ENCODE measurements at regions not wholly inside any gene's neighbourhood (a gene's known extent, or its start where the extent isn't known, plus 50 kb on each side); places are given as distances from the start of the nearest gene placed in this dataset.

GRCh38 chr10:31624611-31625010 is 304.0 kb downstream of the ARHGAP12 start:
- DNase-seq: no peak

DNA sequence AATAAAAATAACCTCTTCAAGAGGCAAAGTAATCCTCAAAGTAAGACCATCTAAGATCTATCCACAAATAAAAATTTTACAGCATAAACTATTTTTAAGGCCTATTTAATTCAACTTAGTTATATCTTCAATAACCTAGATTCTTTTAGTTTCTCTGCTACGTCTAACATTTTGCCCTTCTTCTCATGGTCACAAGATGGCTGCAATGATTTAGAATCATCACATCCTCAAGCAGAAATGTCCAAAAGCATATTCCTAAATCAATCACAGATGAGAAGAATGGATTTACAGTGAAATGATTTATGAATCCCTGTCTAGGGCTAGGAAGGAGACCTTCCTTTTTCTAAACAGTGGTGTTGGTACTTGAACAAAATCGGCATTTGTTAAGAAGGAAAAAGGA is 304.7 kb downstream of the ARHGAP12 start:
- Histone ChIP-seq H3K27me3 (ENCODE audit: low read depth) (no peaks in the 10 kb centered on the region), H3K36me3 (no peaks in the 10 kb centered on the region), H3K4me1 (peaks cover 24% of the 10 kb centered on the region), H3K4me3 (no peak overlapping the region), H3K27ac (no peak overlapping the region), H3K9me3 (peaks cover 7% of the 10 kb centered on the region)
- no peak for DNase-seq
- no peak for ATAC-seq
- intact Hi-C loops (cut with DNase I): no loop called here
- no peak for TF ChIP-seq CTCF (IDR thresholded peaks at IDR 0.05)

More at GRCh38 chr10:31624611-31625010, 304.0 kb downstream of the ARHGAP12 start:
- H3K9me3 ChIP-seq: peaks cover 7% of the 10 kb centered on the region
- no peak overlapping the region for H3K27ac ChIP-seq
- H3K36me3 ChIP-seq: no peaks in the 10 kb centered on the region
- no peaks in the 10 kb centered on the region for H3K27me3 ChIP-seq (ENCODE audit: low read depth)
- ATAC-seq: no peak
- TF ChIP-seq CTCF (IDR thresholded peaks at IDR 0.05): no peak
- H3K4me1 ChIP-seq: peaks cover 18% of the 10 kb centered on the region
- H3K4me3 ChIP-seq: no peak overlapping the region
- intact Hi-C loops (cut with DNase I): no loop called here

GRCh38 chr10:31623466-31623865 is 304.4 kb downstream of the ZEB1 start:
- DNase-seq: no peak
- TF ChIP-seq CTCF (IDR thresholded peaks at IDR 0.05): no peak
- no peak for ATAC-seq

DNA sequence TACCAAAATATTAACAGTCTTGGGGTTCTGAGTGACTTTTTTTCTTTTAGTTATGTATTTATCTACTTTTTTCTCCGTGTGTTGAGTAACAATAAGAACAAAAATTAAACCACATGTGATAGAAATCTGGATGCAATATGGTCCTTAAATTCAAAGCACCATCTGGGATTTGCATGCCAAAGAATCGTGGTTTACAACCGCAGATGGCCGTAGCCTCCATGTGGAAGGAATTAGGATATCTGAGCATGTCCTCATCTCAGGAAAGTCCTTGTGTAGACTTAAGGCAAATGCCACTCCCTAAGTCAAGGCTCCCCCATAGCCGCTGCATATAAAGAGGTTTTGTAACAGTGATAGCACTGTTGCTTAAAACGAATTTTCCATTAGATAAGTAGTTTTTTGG is 304.0 kb downstream of the ZEB1 start:
- intact Hi-C loops (cut with DNase I): no loop called here
- Histone ChIP-seq H3K27ac (no peak overlapping the region), H3K4me3 (no peak overlapping the region), H3K27me3 (ENCODE audit: low read depth) (no peaks in the 10 kb centered on the region), H3K4me1 (peaks cover 34% of the 10 kb centered on the region), H3K36me3 (no peaks in the 10 kb centered on the region), H3K9me3 (peaks cover 7% of the 10 kb centered on the region)
- no peak for ATAC-seq
- no peak for DNase-seq
- TF ChIP-seq CTCF (IDR thresholded peaks at IDR 0.05): peak; percentile 19

More at GRCh38 chr10:31623466-31623865, 304.4 kb downstream of the ZEB1 start:
- Histone ChIP-seq H3K9me3 (peaks cover 7% of the 10 kb centered on the region), H3K27me3 (ENCODE audit: low read depth) (no peaks in the 10 kb centered on the region), H3K4me3 (no peak overlapping the region), H3K27ac (no peak overlapping the region), H3K4me1 (peaks cover 29% of the 10 kb centered on the region), H3K36me3 (no peaks in the 10 kb centered on the region)
- intact Hi-C loops (cut with DNase I): no loop called here

DNA sequence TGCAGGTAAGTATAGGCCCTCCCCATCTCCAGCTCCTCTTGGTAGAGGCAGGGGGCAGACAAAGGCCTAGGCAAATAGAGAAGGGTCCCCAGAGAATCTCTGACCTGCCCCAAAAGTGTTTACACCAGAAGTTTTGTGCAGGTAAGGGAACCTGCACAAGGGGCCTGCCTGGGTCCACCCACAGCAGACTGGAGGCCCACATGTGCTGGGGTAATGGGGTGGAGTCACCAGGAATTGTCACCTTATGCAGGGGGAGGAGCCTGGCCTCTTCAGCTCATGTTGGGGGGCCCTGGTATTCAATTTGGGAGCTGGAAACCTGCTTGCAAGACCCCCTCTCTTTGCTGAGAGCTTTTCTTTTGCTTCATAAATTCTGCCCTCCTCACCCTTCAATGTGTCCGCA is 302.7 kb downstream of the ZEB1 start:
- Histone ChIP-seq H3K36me3 (no peaks in the 10 kb centered on the region), H3K4me1 (peaks cover 36% of the 10 kb centered on the region), H3K4me3 (no peak overlapping the region), H3K27ac (no peak overlapping the region), H3K9me3 (peaks cover 6% of the 10 kb centered on the region), H3K27me3 (ENCODE audit: low read depth) (no peaks in the 10 kb centered on the region)
- no peak for DNase-seq
- TF ChIP-seq CTCF (IDR thresholded peaks at IDR 0.05): no peak
- no peak for ATAC-seq
- intact Hi-C loops (cut with DNase I): no loop called here
